IMR-90 (cell line): ENCODE measurements at regions not wholly inside any gene's neighbourhood (a gene's known extent, or its start where the extent isn't known, plus 50 kb on each side); places are given as distances from the start of the nearest gene placed in this dataset.
A peak's percentile ranks its signal among the peaks of the same experiment; 100 is the strongest.

Source experiments
- ATAC-seq: fragments of 200-7000 bp; cut with Tn5 transposase; 2 replicates; pipeline ENCODE4 v1.9.1; 2020; ENCODE audit warnings: low read depth, mild to moderate bottlenecking, moderate library complexity
- BruUV-seq: library from RNA; stranded (reverse); fragments of 400-500 nt; replicated peaks from 2 replicates; lab custom pipeline; 2021; lab: Mats Ljungman, UMichigan
- CTCF ChIA-PET: fragments of 300-600 bp; formaldehyde crosslinking; extraction: SDS; loops from one replicate; lab custom pipeline; 2021; ENCODE audit warnings: antibody characterized with exemption; lab: Yijun Ruan, JAX
- POLR2A ChIA-PET: fragments of 300-600 bp; sonication (Branson Sonifier 250); formaldehyde crosslinking; loops from one replicate; lab custom pipeline; 2022; ENCODE audit warnings: antibody characterized with exemption; ENCODE audit not compliant: unreplicated experiment; lab: Charles Lee
- DNase-seq: peaks from one replicate; pipeline ENCODE4 v3.0.0; 2013
- H2AFZ ChIP-seq: replicated peaks from 2 replicates; pipeline ENCODE3; 2013; ENCODE audit warnings: low read length, mild to moderate bottlenecking; ENCODE audit not compliant: poor library complexity
- H2AK5ac ChIP-seq: 2 replicates; pipeline ENCODE4 v1.6.1; 2013; ENCODE audit warnings: low read depth, low read length, inconsistent platforms
- H2AK9ac ChIP-seq: replicated peaks from 2 replicates; pipeline ENCODE3; 2013; ENCODE audit warnings: mild to moderate bottlenecking, low read depth, low read length, moderate library complexity; ENCODE audit not compliant: poor library complexity
- H2BK120ac ChIP-seq: 2 replicates; pipeline ENCODE4 v1.6.1; 2013; ENCODE audit warnings: low read depth, low read length, inconsistent platforms
- H2BK15ac ChIP-seq: 3 replicates; pipeline ENCODE4 v1.6.1; 2013; ENCODE audit warnings: low read depth, low read length, inconsistent platforms
- H2BK20ac ChIP-seq: 2 replicates; pipeline ENCODE4 v1.6.1; 2013; ENCODE audit warnings: low read depth, mild to moderate bottlenecking, inconsistent platforms, low read length, moderate library complexity
- H2BK5ac ChIP-seq: 2 replicates; pipeline ENCODE4 v1.6.1; 2013; ENCODE audit warnings: mild to moderate bottlenecking, low read depth, low read length, inconsistent platforms; ENCODE audit not compliant: poor library complexity, severe bottlenecking
- H3K14ac ChIP-seq: replicated peaks from 2 replicates; pipeline ENCODE4 v1.6.1; 2013; ENCODE audit warnings: low read depth, low read length, inconsistent platforms
- H3K18ac ChIP-seq: 2 replicates; pipeline ENCODE4 v1.6.1; 2013; ENCODE audit warnings: low read depth, low read length, control low read depth
- H3K23ac ChIP-seq: 2 replicates; pipeline ENCODE4 v1.6.1; 2013; ENCODE audit warnings: low read depth, low read length, inconsistent platforms
- H3K27ac ChIP-seq: 2 replicates; pipeline ENCODE4 v1.5.1; 2013; ENCODE audit warnings: mild to moderate bottlenecking, control low read depth, low read length; ENCODE audit not compliant: insufficient read depth
- H3K27me3 ChIP-seq: 2 replicates; pipeline ENCODE4 v1.6.1; 2013; ENCODE audit warnings: low read length; ENCODE audit not compliant: control insufficient read depth, insufficient read depth
- H3K36me3 ChIP-seq: 2 replicates; pipeline ENCODE4 v1.6.1; 2013; ENCODE audit warnings: low read length, mixed read lengths; ENCODE audit not compliant: control insufficient read depth, insufficient read depth
- H3K4ac ChIP-seq: 2 replicates; pipeline ENCODE4 v1.6.1; 2013; ENCODE audit warnings: low read depth, low read length, inconsistent platforms
- H3K4me1 ChIP-seq: 2 replicates; pipeline ENCODE4 v1.6.1; 2013; ENCODE audit warnings: low read length, mixed read lengths; ENCODE audit not compliant: control insufficient read depth, insufficient read depth
- H3K4me2 ChIP-seq: 2 replicates; pipeline ENCODE4 v1.6.1; 2013; ENCODE audit warnings: low read depth, mild to moderate bottlenecking, control low read depth, low read length, moderate library complexity
- H3K4me3 ChIP-seq: 2 replicates; pipeline ENCODE4 v1.5.1; 2013; ENCODE audit warnings: low read depth, mild to moderate bottlenecking, control low read depth, low read length, moderate library complexity; ENCODE audit not compliant: insufficient read depth
- H3K56ac ChIP-seq: 2 replicates; pipeline ENCODE4 v1.6.1; 2013; ENCODE audit warnings: low read length, inconsistent platforms; ENCODE audit not compliant: insufficient read depth; ENCODE audit errors: extremely low read depth
- H3K79me1 ChIP-seq, 2 experiments: 2 replicates each; pipeline ENCODE4 v1.6.1; 2013; ENCODE audit warnings: low read length in 2 of 2, inconsistent platforms in 1 of 2, low read depth in 1 of 2
- H3K9ac ChIP-seq: 2 replicates; pipeline ENCODE4 v1.6.1; 2013; ENCODE audit warnings: low read depth, low read length, control low read depth
- H3K9me1 ChIP-seq: 2 replicates; pipeline ENCODE4 v1.6.1; 2013; ENCODE audit warnings: low read length, inconsistent platforms; ENCODE audit not compliant: insufficient read depth
- H3K9me3 ChIP-seq: 2 replicates; pipeline ENCODE4 v1.6.1; 2013; ENCODE audit warnings: low read length; ENCODE audit not compliant: control insufficient read depth, insufficient read depth
- H4K20me1 ChIP-seq: 2 replicates; pipeline ENCODE4 v1.6.1; 2013; ENCODE audit warnings: low read length, inconsistent platforms; ENCODE audit not compliant: insufficient read depth
- H4K5ac ChIP-seq: 2 replicates; pipeline ENCODE4 v1.6.1; 2013; ENCODE audit warnings: mild to moderate bottlenecking, low read depth, low read length, control low read depth
- H4K8ac ChIP-seq, 2 experiments: 2 replicates each; pipeline ENCODE4 v1.6.1; 2013; ENCODE audit warnings: low read depth in 2 of 2, low read length in 2 of 2, control low read depth in 1 of 2, inconsistent platforms in 1 of 2
- H4K91ac ChIP-seq: 2 replicates; pipeline ENCODE4 v1.6.1; 2013; ENCODE audit warnings: low read depth, low read length, inconsistent platforms; ENCODE audit not compliant: insufficient read depth
- MAFK ChIP-seq: IDR thresholded peaks from 2 replicates; pipeline ENCODE4 v1.6.1; 2012; ENCODE audit warnings: low read depth, low read length, improper control_type of control experiment
- POLR2A ChIP-seq: IDR thresholded peaks from 2 replicates; pipeline ENCODE4 v1.6.1; 2012; ENCODE audit warnings: mild to moderate bottlenecking, low read depth, low read length
- WGBS, 2 experiments: methylation state at CpG; one replicate each; pipeline versions ENCODE4 v1.1.5 to v1.1.7; 2013; ENCODE audit warnings: missing lambda C conversion rate in 2 of 2; ENCODE audit not compliant: insufficient read length in 1 of 2; ENCODE audit errors: extremely low coverage in 2 of 2; 5-methylcytosine and 5-hydroxymethylcytosine counted together
- dilution Hi-C: fragments of 300-500 bp; cut with HindIII; formaldehyde crosslinking; loops from one replicate; pipeline ENCODE4 v1.14.3; 2018; ENCODE audit warnings: low sequenced_read_pairs; ENCODE audit not compliant: unreplicated experiment
- in situ Hi-C: fragments of 300-500 bp; cut with MboI; formaldehyde crosslinking; loops from 3 replicates; pipeline ENCODE4 v1.14.3; 2019; ENCODE audit warnings: low sequenced_read_pairs, inconsistent platforms, mixed read lengths
- intact Hi-C: fragments of 100-400 bp; cut with micrococcal nuclease; formaldehyde crosslinking; loops from 2 replicates; pipeline ENCODE4 v1.10.0; 2022

- H3K4me2 ChIP-seq: peak overlapping the region; percentile 55
- intact Hi-C loops: no loop called here
- H3K14ac ChIP-seq: no peak overlapping the region
Measured at GRCh38 chr13:99894840-99895443, 76.6 kb downstream of the ZIC5 start.

More at GRCh38 chr13:99894840-99895443, 76.6 kb downstream of the ZIC5 start:
- Histone ChIP-seq H2BK5ac (no peak overlapping the region), H2BK20ac (no peak overlapping the region), H2AFZ (no peak overlapping the region), H4K91ac (no peak overlapping the region), H3K4me1 (no peaks in the 10 kb centered on the region), H4K5ac (no peak overlapping the region), H3K4me3 (no peak overlapping the region), H3K27me3 (peaks cover 68% of the 10 kb centered on the region), H3K79me1 (no peaks in the 10 kb centered on the region), H3K36me3 (no peaks in the 10 kb centered on the region), H2BK15ac (no peak overlapping the region), H3K9me1 (no peaks in the 10 kb centered on the region), H3K23ac (no peak overlapping the region), H3K9ac (no peak overlapping the region), H2AK9ac (no peak overlapping the region), H3K9me3 (peaks cover 9% of the 10 kb centered on the region), H3K56ac (no peak overlapping the region), H3K27ac (no peak overlapping the region), H2AK5ac (no peak overlapping the region), H3K4ac (no peak overlapping the region), H4K8ac (no peak overlapping the region), H4K20me1 (no peaks in the 10 kb centered on the region), H3K18ac (no peak overlapping the region), H2BK120ac (no peak overlapping the region)
- no peak for DNase-seq
- ChIA-PET POLR2A (no interaction called here), CTCF (no interaction called here)
- no peak for ATAC-seq
- BruUV-seq: no TSS peak
- no peak for TF ChIP-seq POLR2A
- TF ChIP-seq MAFK: no peak
- in situ Hi-C loops (no loop called here), dilution Hi-C loops (no loop called here)
- 0% methylated on average over 2 of the region's 33 CpGs; no CpG with 5 or more reads in 1 of the 2 experiments for WGBS, 2 experiments
